Esophagus (tissue), 2 donors: ENCODE measurements at regions not wholly inside any gene's neighbourhood (a gene's known extent, or its start where the extent isn't known, plus 50 kb on each side); places are given as distances from the start of the nearest gene placed in this dataset.
"Not testable (repeated sequence)": the region's sequence is repeated elsewhere in the genome, so short reads cannot be mapped to it uniquely, and the experiment has no call there.

Source experiments
- H3K27ac ChIP-seq, 2 donors: one replicate each; pipeline ENCODE4 v1.5.1; 2013; ENCODE audit warnings: low read depth in 2 of 2, mild to moderate bottlenecking in 2 of 2, inconsistent platforms in 1 of 2, low read length in 1 of 2, moderate library complexity in 1 of 2
- H3K27me3 ChIP-seq, 2 donors: one replicate each; pipeline ENCODE4 v1.6.1; 2013; ENCODE audit warnings: low read length in 2 of 2, control low read depth in 1 of 2, mild to moderate bottlenecking in 1 of 2; ENCODE audit not compliant: insufficient read depth in 2 of 2, control insufficient read depth in 1 of 2
- H3K36me3 ChIP-seq, 2 donors: one replicate each; pipeline ENCODE4 v1.6.1; 2013; ENCODE audit warnings: low read length in 1 of 2; ENCODE audit not compliant: control insufficient read depth in 2 of 2, insufficient read depth in 2 of 2
- H3K4me1 ChIP-seq, 2 donors: one replicate each; pipeline ENCODE4 v1.6.1; 2013; ENCODE audit warnings: low read length in 1 of 2; ENCODE audit not compliant: control insufficient read depth in 2 of 2, insufficient read depth in 2 of 2
- H3K4me3 ChIP-seq, 2 donors: one replicate each; pipeline ENCODE4 v1.5.1; 2013; ENCODE audit warnings: low read length in 2 of 2, mild to moderate bottlenecking in 2 of 2, low read depth in 1 of 2, moderate library complexity in 1 of 2
- H3K9me3 ChIP-seq, 2 donors: one replicate each; pipeline ENCODE4 v1.6.1; 2013; ENCODE audit warnings: mild to moderate bottlenecking in 2 of 2, low read depth in 1 of 2, low read length in 1 of 2, moderate library complexity in 1 of 2; ENCODE audit not compliant: control insufficient read depth in 2 of 2, insufficient read depth in 1 of 2
- WGBS, 2 donors: extraction: QIAGEN DNeasy Blood & Tissue Kit; methylation state at CpG; one replicate each; pipeline ENCODE4 v1.1.7; 2013; 5-methylcytosine and 5-hydroxymethylcytosine counted together
- donor health status: healthy with polysubstance abuse.
- donor health status: Bipolar disorder and iron deficiency.

DNA sequence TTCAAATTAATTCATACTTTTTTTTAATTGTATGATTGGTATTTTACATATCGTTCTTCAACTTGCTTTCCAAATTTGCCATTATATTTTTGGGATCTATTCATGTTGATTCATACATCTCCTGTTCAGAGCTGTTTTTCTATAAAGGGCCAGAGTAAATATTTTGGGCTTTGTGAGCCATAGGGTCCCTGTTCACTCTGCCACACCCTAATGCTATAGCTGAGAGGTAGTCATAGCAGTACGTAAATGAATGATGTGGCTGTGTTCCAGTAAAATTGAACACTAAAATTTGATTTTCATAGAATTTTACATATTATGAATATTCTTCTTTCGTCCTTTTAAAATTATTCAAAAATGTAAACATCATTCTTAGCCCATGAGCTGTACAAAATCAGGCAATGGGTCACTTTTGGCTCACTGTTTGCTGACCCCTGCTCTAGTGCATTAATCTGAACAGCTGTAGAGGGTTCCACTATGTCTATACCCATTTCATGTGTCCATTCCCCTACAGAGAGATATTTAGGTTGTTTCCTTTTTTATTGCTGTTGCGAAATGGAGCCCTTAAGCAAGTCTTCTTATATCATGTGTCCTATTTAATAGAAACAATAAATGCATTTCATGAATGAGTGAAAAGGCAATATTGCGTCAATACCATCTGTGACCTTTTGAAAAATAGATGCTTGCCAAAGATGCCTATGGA lies 136.4 kb upstream of the SALL4 start:
- Histone ChIP-seq H3K27me3 (no peaks in the 10 kb centered on the region), H3K36me3 (no peaks in the 10 kb centered on the region), H3K4me1 (no peaks in the 10 kb centered on the region), H3K9me3 (no peaks in the 10 kb centered on the region), H3K27ac (no peak overlapping the region), H3K4me3 (no peak overlapping the region)
- 50 to 61% methylated on average over 5 of the region's 5 CpGs for WGBS, 2 donors

- H3K27me3 ChIP-seq: no peaks in the 10 kb centered on the region
- H3K36me3 ChIP-seq: no peaks in the 10 kb centered on the region
- H3K27ac ChIP-seq: no peak overlapping the region
- H3K4me3 ChIP-seq: no peak overlapping the region
- H3K4me1 ChIP-seq: no peaks in the 10 kb centered on the region
- no peaks in the 10 kb centered on the region for H3K9me3 ChIP-seq
- WGBS, 2 donors: 89% methylated on average over 8 of the region's 8 CpGs
These were observed 135.5 kb upstream of the SALL4 start for GRCh38 chr20:51937779-51938178.

- no peaks in the 10 kb centered on the region for H3K9me3 ChIP-seq
- WGBS, 2 donors: 87 to 95% methylated on average over 2 of the region's 2 CpGs
These were observed 134.1 kb upstream of the SALL4 start for GRCh38 chr20:51936377-51936776.

GRCh38 chr20:51935003-51935358 lies 132.7 kb upstream of the SALL4 start:
- Histone ChIP-seq H3K4me3 (no peak overlapping the region), H3K36me3 (no peaks in the 10 kb centered on the region), H3K27ac (no peak overlapping the region), H3K4me1 (no peaks in the 10 kb centered on the region), H3K27me3 (no peaks in the 10 kb centered on the region), H3K9me3 (no peaks in the 10 kb centered on the region)
- 75 to 77% methylated on average over 4 of the region's 4 CpGs for WGBS, 2 donors

More at GRCh38 chr20:51936377-51936776, 134.1 kb upstream of the SALL4 start:
- Histone ChIP-seq H3K27me3 (no peaks in the 10 kb centered on the region), H3K4me3 (no peak overlapping the region), H3K27ac (no peak overlapping the region), H3K36me3 (no peaks in the 10 kb centered on the region), H3K4me1 (no peaks in the 10 kb centered on the region)

DNA sequence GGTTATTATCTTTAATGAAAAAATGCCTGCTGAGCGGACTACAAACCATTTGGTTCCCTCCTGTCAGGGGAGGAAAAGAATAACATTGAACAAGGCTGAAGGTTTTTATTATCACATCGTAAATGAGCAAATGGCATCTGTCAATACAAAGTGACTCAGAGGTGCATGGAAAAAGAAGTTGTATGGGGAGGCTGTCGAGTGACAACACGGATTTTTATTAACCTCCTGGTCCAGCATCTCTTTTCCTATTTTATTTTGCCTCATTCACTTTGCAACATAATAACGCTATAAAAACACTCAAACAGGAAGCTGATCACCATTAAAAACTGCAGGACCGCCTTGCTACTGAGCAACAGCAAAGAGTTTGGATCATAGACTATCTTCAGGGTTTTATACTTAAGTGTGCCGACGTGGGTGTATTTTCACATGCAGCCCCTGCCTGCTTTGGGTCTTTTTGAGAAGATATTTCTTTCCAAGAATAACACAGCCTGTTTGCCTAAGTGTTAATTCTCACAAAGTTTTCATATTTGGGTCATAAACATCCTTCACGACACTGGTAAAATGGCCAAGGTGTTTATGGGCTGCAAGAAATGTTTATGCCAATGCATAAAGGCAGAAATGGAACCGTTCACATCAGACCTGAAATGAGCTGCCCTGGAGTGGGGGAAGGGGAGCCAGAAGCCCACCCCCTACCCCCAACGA lies 132.1 kb upstream of the SALL4 start:
- Histone ChIP-seq H3K27me3 (no peaks in the 10 kb centered on the region), H3K27ac (no peak overlapping the region), H3K36me3 (no peaks in the 10 kb centered on the region), H3K9me3 (no peaks in the 10 kb centered on the region), H3K4me3 (no peak overlapping the region), H3K4me1 (no peaks in the 10 kb centered on the region)
- 51 to 61% methylated on average over 11 of the region's 11 CpGs for WGBS, 2 donors

DNA sequence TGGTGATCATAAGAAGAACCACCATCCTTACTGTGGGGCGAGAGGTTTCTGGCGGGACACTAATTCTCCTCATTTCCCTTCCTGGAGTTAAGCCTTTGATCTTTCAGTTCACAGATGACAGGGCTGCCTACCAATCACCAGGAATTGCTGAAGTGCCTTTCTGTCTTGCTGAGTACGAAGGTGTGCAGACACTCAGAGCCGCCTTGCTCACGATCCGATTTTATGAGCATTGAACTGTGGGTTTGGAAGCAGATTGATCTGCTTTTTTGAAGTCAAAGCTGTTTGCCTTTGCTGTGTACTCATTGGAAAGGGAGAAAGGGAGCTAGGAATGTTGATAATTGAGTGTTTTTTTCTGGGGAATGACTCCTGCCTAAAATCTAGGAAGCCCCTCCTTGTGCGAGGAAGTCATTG lies 129.1 kb upstream of the SALL4 start:
- Histone ChIP-seq H3K27me3 (no peaks in the 10 kb centered on the region), H3K9me3 (no peaks in the 10 kb centered on the region), H3K4me3 (no peak overlapping the region), H3K36me3 (no peaks in the 10 kb centered on the region), H3K27ac (no peak overlapping the region), H3K4me1 (no peaks in the 10 kb centered on the region)
- WGBS, 2 donors: 64 to 81% methylated on average over 7 of the region's 7 CpGs

DNA sequence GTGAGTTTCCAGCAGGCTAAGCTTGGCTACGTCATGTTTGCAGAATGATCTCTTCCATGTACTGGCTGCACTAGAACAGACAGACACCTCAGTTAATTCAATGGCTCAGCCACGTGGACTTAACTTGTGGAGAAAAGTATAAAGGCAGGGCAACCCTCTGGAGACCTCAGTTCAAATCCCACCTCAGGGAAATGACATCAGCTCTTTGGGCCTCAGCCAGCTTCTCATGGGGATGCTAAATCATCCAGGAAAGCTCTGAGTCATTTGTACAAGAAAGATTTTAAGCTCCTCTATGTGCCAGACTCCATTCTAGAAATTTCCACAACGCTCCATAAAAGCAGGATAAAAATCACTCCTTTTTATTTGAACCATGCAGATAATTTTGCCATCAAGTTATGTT lies 128.5 kb upstream of the SALL4 start:
- Histone ChIP-seq H3K36me3 (no peaks in the 10 kb centered on the region), H3K9me3 (no peaks in the 10 kb centered on the region), H3K27ac (no peak overlapping the region), H3K4me1 (no peaks in the 10 kb centered on the region), H3K4me3 (no peak overlapping the region), H3K27me3 (no peaks in the 10 kb centered on the region)
- 52 to 73% methylated on average over 3 of the region's 3 CpGs for WGBS, 2 donors

DNA sequence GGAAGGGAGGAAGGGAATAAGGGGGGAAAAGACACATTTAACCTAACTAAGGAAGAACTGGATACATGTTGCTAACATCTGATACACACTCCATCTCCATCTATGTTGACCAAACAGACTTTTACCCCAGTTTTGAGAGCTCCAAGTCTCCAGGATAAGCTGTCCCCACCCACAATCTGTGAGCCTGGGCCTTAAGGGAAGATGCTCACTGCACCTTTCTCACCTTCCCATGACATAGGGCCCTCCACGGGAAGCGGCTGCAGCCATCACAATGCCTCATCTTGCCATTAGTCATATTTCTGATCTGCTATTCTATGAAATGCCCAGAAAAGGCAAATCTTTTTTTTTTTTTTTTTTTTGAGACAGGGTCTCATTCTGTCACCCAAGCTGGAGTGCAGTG lies 126.6 kb upstream of the SALL4 start:
- no peaks in the 10 kb centered on the region for H3K36me3 ChIP-seq
- no peaks in the 10 kb centered on the region for H3K9me3 ChIP-seq
- H3K27me3 ChIP-seq: no peaks in the 10 kb centered on the region
- no peaks in the 10 kb centered on the region for H3K4me1 ChIP-seq
- H3K27ac ChIP-seq: no peak overlapping the region
- 77 to 89% methylated on average over 2 of the region's 2 CpGs for WGBS, 2 donors
- H3K4me3 ChIP-seq: no peak overlapping the region

- H3K36me3 ChIP-seq, H3K27me3 ChIP-seq, H3K4me1 ChIP-seq, H3K9me3 ChIP-seq, H3K4me3 ChIP-seq, H3K27ac ChIP-seq: not testable (repeated sequence)
- 92 to 93% methylated on average over 5 of the region's 5 CpGs for WGBS, 2 donors
These were observed 125.6 kb upstream of the SALL4 start for GRCh38 chr20:51927970-51928369.
